ENCODE measurements at regions not wholly inside any gene's neighbourhood (a gene's known extent, or its start where the extent isn't known, plus 50 kb on each side); places are given as distances from the start of the nearest gene placed in this dataset.

DNA sequence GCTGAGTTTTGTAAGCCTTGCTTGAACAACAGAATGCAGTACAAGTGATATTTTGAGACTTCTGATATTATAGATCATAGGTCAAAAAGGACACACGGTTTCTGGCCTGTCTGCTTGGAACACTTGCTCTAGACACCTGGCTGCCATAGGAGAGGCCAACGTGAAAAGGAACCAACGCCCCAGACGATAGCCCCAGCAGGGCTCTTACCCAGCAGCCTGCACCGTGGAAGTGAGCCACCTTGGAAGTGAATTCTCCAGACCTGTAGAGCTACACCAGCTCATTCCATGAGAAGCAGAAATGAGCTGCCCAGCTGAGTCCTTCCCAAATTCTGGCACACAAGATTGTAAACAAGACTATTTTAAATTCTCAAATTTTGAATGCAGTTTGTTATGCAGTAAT is 323.1 kb downstream of the FBXO8 start:
- Histone ChIP-seq H3K14ac (ENCODE audit: insufficient read length) (no peak overlapping the region), H3K18ac (ENCODE audit: extremely low read depth, low read length) (no peak overlapping the region), H3K79me1 (ENCODE audit: low read depth, low read length) (no peaks in the 10 kb centered on the region), H2BK20ac (ENCODE audit: low read length) (no peak overlapping the region), H3K27ac (ENCODE audit: low read depth, low read length) (no peak overlapping the region), H3K36me3 (ENCODE audit: control insufficient read depth in 2 of 4, insufficient read depth in 4 of 4, low read length in 3 of 4) (no peaks in the 10 kb centered on the region), H3K23ac (ENCODE audit: insufficient read length) (no peak overlapping the region), H3K23me2 (ENCODE audit: low read depth, low read length) (no peaks in the 10 kb centered on the region), H4K5ac (ENCODE audit: insufficient read length, low read depth, low read length) (no peak overlapping the region), H3K4ac (replicated peaks; ENCODE audit: insufficient read length, low read depth, low read length) (no peak overlapping the region), H2BK12ac (ENCODE audit: low read depth, low read length) (no peak overlapping the region), H3K4me1 (replicated peaks in 1 of 4; ENCODE audit: control insufficient read depth in 3 of 4, insufficient read depth in 4 of 4, low read length in 3 of 4) (no peaks in the 10 kb centered on the region), H2BK15ac (ENCODE audit: low read length) (no peak overlapping the region), H2AK5ac (ENCODE audit: low read depth, low read length) (no peak overlapping the region), H3K4me2 (ENCODE audit: insufficient read depth in 1 of 2, low read depth in 2 of 2, low read length in 2 of 2) (no peak overlapping the region), H3K56ac (replicated peaks; ENCODE audit: insufficient read length, low read depth, low read length) (no peak overlapping the region), H3K79me2 (ENCODE audit: control insufficient read depth in 1 of 2, insufficient read depth in 2 of 2, low read length in 2 of 2) (no peaks in the 10 kb centered on the region), H3K9ac (replicated peaks in 1 of 4; ENCODE audit: extremely low read depth in 1 of 4, low read depth in 3 of 4, low read length in 3 of 4) (no peak overlapping the region), H4K8ac (ENCODE audit: extremely low read depth, insufficient read depth, low read length) (peak overlapping the region; percentile 51; the same call in 1 of the 2 replicates), H2BK5ac (ENCODE audit: low read depth, low read length) (no peak overlapping the region), H2AFZ (ENCODE audit: low read length) (peak overlapping the region; percentile 63; the same call in 1 of the 2 replicates), H3K4me3 (ENCODE audit: extremely low read depth in 1 of 4, insufficient read depth in 2 of 4, low read depth in 3 of 4, low read length in 4 of 4) (no peak overlapping the region), H3K27me3 (replicated peaks in 1 of 4; ENCODE audit: control insufficient read depth in 3 of 4, extremely low read depth in 1 of 4, insufficient read depth in 3 of 4, low read length in 3 of 4) (no peaks in the 10 kb centered on the region), H2BK120ac (replicated peaks; ENCODE audit: low read depth, low read length) (no peak overlapping the region), H4K91ac (replicated peaks; ENCODE audit: insufficient read length, low read length) (no peak overlapping the region), H4K20me1 (replicated peaks in 1 of 2; ENCODE audit: control insufficient read depth in 1 of 2, insufficient read depth in 2 of 2, low read length in 2 of 2) (no peaks in the 10 kb centered on the region), H3K9me3 (ENCODE audit: insufficient read depth in 2 of 2, low read depth in 1 of 2, low read length in 1 of 2) (no peaks in the 10 kb centered on the region)
- 89% methylated on average over 5 of the region's 5 CpGs; no CpG with 5 or more reads in 1 of the 2 experiments for WGBS, 2 experiments (ENCODE audit: extremely low coverage in 1 of 2, insufficient coverage in 1 of 2, insufficient read length in 1 of 2, insufficient replicate concordance in 2 of 2, low coverage in 1 of 2, low lambda C conversion rate in 2 of 2, missing lambda C conversion rate in 1 of 2)
- FAIRE-seq (no peak), DNase-seq (ENCODE audit: low read depth in 1 of 2, low spot score in 2 of 2) (no peak)
- ChIA-PET CTCF (ENCODE audit: partially characterized antibody) (interaction anchor here (1.0 kb wide), 1 partner anchor 18 kb away, joined by 5 read pairs; no protein-coding TSS in a partner anchor), POLR2A (ENCODE audit: partially characterized antibody) (no interaction called here)
- TF ChIP-seq EZH2 (IDR thresholded peaks at IDR 0.05; ENCODE audit: low read depth, low read length, severe bottlenecking) (no peak), ZNF274 (IDR thresholded peaks at IDR 0.05; ENCODE audit: borderline replicate concordance, extremely low read depth, low read length) (no peak), SP1 (IDR thresholded peaks at IDR 0.05; ENCODE audit: low read depth, low read length) (no peak)
